IgD-negative memory B cell (primary cell): ENCODE measurements at regions not wholly inside any gene's neighbourhood (a gene's known extent, or its start where the extent isn't known, plus 50 kb on each side); places are given as distances from the start of the nearest gene placed in this dataset.
"Not testable (repeated sequence)": the region's sequence is repeated elsewhere in the genome, so short reads cannot be mapped to it uniquely, and the experiment has no call there.

Experiments
- H3K27ac Mint-ChIP-seq, 3 donors: one replicate each; pipeline ENCODE4 v1.8.0; 2020 to 2022; ENCODE audit warnings: mild to moderate bottlenecking in 3 of 3, mixed read lengths in 3 of 3, moderate library complexity in 1 of 3
- H3K27me3 Mint-ChIP-seq: one replicate; pipeline ENCODE4 v1.8.0; 2021; ENCODE audit warnings: mixed read lengths
- H3K36me3 Mint-ChIP-seq: one replicate; pipeline ENCODE4 v1.8.0; 2020; ENCODE audit warnings: mild to moderate bottlenecking, mixed read lengths
- H3K4me1 Mint-ChIP-seq, 3 donors: one replicate each; pipeline ENCODE4 v1.8.0; 2020 to 2022; ENCODE audit warnings: mixed read lengths in 3 of 3, mild to moderate bottlenecking in 1 of 3
- H3K4me3 Mint-ChIP-seq, 4 donors: one replicate each; pipeline ENCODE4 v1.8.0; 2020 to 2022; ENCODE audit warnings: mild to moderate bottlenecking in 4 of 4, mixed read lengths in 4 of 4, moderate library complexity in 3 of 4
- H3K9me3 Mint-ChIP-seq, 3 donors: one replicate each; pipeline ENCODE4 v1.8.0; 2020 to 2021; ENCODE audit warnings: mixed read lengths in 3 of 3, mild to moderate bottlenecking in 1 of 3

DNA sequence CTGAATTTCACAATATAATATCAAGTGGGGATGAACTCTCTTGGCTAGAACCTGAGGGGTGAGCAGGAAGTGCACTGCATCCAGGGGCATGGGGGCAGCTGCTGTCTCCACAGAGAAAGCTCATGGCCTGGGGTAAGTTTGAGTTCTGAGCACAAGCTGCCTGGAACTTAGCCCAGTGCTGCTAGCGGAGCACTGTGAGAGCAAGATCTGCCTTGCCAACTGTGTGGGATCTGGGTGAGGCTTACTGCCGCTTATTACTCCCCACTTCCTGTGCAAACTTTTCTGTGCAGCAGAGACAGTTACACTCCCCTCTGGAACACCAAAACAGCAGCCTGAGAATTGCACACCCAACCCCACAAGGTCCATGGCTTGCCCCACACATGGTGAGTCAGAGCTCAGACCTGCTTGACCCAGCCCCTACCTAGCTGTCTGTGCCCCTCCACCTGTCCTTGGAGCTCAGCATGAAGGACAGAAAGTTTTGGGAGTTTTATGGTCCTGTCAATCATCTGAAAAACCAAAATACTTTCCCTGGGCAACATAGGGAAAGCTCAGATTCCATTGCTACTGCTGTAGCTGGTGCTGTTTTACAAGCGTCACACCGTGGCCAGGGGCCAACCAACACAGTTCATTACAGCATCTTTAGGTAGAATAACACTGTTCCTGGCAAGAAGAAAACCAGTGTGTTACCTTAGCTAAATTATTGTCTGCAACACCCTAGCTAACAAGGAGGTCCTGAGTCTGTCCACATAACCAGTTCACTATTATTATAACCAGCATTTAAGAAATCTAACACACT is 762.1 kb upstream of the NEGR1 start:
- H3K27ac Mint-ChIP-seq = no peak overlapping the region
- peaks cover 1 to 6% (median 2%) of the 10 kb centered on the region in 3 donors for H3K9me3 Mint-ChIP-seq
- no peaks in the 10 kb centered on the region for H3K27me3 Mint-ChIP-seq
- H3K36me3 Mint-ChIP-seq = no peaks in the 10 kb centered on the region
- H3K4me3 Mint-ChIP-seq = peak overlapping the region in 1 of 4 donors; percentile 9
- no peaks in the 10 kb centered on the region for H3K4me1 Mint-ChIP-seq

DNA sequence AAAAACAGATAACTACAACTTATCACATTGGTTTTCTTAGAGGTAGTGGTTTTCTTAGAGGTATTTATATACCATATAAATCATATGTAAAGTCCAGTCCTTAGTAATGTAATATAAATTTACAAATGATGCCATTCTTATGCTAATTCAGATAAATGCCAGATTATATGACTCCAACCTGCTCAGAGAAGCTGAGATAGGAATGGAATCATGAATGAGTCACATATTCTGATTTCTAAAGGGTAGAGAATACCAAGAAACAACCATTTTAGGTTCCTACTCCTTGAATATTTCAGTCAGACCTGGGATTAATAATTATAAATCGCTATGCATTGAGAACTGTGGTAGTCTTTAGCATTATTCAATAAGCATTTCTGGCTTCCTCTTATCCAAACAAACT is 760.1 kb upstream of the NEGR1 start:
- H3K4me1 Mint-ChIP-seq = no peaks in the 10 kb centered on the region
- H3K4me3 Mint-ChIP-seq = no peak overlapping the region
- H3K9me3 Mint-ChIP-seq = peaks cover 1 to 3% (median 2%) of the 10 kb centered on the region in 3 donors
- no peaks in the 10 kb centered on the region for H3K27me3 Mint-ChIP-seq
- no peak overlapping the region for H3K27ac Mint-ChIP-seq
- H3K36me3 Mint-ChIP-seq = no peaks in the 10 kb centered on the region

DNA sequence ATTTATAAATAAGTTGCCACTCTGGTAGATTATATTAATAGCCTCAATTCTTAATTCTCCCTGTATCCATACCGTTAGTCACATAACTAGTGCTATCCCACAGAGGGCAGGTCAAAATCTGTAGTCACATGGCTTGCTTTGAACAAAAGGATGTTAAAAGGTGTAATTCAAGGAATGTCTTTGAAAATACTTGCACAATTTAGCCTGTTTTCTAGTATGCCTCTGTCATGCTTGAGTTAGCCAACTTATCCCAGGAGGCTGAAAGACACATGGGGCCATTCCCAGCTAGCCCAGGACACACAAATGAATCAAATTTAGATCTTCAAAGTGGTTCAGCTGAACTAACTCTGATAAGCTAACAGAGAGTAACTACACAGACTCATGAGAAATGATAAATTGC is 758.5 kb upstream of the NEGR1 start:
- H3K36me3 Mint-ChIP-seq = no peaks in the 10 kb centered on the region
- no peak overlapping the region for H3K4me3 Mint-ChIP-seq
- no peak overlapping the region for H3K27ac Mint-ChIP-seq
- H3K9me3 Mint-ChIP-seq = peaks cover 0 to 2% (median 1%) of the 10 kb centered on the region in 3 donors
- H3K4me1 Mint-ChIP-seq = no peaks in the 10 kb centered on the region
- H3K27me3 Mint-ChIP-seq = no peaks in the 10 kb centered on the region

DNA sequence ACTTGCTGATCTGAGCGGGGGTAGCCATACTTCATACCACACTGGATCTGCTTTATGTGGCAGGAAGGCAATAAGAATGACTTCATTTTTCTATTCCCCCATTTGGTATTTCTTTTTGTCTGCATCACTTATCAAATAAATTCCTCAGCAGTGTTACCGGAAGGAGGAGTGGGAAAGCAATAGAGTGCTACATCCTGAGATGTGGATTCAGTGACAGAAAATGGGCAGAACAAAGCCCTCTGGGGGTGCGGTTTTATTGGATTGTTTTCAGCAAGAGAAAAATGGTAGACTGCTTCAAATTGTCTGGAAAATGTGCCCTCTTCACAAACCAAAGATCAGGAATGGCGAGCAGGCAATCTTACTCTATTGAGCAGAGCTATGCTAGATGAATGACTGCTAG is 751.9 kb upstream of the NEGR1 start:
- no peak overlapping the region for H3K4me3 Mint-ChIP-seq

DNA sequence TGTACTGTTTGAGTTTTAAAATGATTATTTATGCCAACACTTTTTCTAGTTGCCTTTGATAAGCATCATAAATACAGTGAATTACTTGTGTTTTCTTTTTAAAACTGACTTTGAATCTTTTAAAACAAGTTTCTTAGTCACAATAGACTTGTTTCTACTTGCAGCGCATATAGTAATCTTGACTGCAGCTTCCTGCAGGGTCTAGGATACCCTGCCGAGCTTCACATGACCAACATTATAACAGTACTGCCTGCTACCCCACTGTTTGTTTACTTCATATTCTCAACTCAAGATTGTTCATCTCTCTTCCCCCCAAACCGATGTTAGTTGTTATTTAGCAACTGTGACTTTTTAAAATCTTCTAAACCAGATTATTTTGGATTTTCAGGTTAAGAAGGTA is 751.3 kb upstream of the NEGR1 start:
- no peaks in the 10 kb centered on the region for H3K27me3 Mint-ChIP-seq
- no peaks in the 10 kb centered on the region for H3K4me1 Mint-ChIP-seq
- H3K36me3 Mint-ChIP-seq = no peaks in the 10 kb centered on the region
- H3K27ac Mint-ChIP-seq = no peak overlapping the region
- H3K9me3 Mint-ChIP-seq = peaks cover 0 to 3% (median 0%) of the 10 kb centered on the region in 3 donors
- H3K4me3 Mint-ChIP-seq = no peak overlapping the region

More for the DNA sequence above, 751.9 kb upstream of the NEGR1 start:
- H3K27me3 Mint-ChIP-seq = no peaks in the 10 kb centered on the region
- no peaks in the 10 kb centered on the region for H3K4me1 Mint-ChIP-seq
- peaks cover 0 to 3% (median 0%) of the 10 kb centered on the region in 3 donors for H3K9me3 Mint-ChIP-seq
- no peaks in the 10 kb centered on the region for H3K36me3 Mint-ChIP-seq
- no peak overlapping the region for H3K27ac Mint-ChIP-seq

DNA sequence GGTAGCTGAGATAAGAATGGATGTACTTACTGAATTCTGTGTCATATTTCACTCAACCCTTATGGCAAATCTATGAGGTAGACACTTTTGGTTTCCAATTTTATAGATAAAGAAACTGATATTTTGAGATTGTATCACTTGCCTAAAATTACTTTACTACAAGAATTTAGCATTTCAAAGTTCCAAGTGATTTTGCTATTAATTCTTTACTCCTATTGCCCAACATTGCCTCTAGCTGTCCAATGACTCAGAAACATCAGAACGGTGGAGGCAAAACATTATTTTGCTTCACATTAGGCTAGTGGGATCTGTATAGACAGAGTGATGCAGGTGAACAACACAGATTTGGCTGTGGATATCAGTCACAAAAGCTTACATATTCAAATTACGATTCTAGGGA is 747.2 kb upstream of the NEGR1 start:
- H3K9me3 Mint-ChIP-seq = peaks cover 0 to 3% (median 2%) of the 10 kb centered on the region in 3 donors
- no peak overlapping the region for H3K27ac Mint-ChIP-seq
- no peak overlapping the region for H3K4me3 Mint-ChIP-seq
- H3K27me3 Mint-ChIP-seq = no peaks in the 10 kb centered on the region
- H3K36me3 Mint-ChIP-seq = no peaks in the 10 kb centered on the region
- H3K4me1 Mint-ChIP-seq = no peaks in the 10 kb centered on the region

DNA sequence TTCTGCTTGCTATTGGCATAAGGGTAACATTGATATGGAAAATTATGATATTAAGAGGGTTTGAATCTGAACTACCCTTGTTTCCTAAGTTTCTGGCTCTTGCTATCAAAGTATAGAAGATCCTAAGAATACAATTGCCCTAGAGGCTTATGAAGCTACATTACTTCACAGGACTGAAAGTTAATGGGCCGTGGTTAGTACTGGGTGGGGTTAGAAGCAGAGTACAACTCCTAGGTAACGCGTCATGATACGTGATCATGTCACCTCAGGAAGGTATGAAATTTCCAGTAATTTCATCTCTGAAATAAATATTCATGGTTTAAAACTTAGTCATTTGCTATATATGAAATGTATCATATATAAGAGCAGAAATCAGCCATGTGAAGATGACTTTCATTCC is 743.8 kb upstream of the NEGR1 start:
- Mint-ChIP-seq H3K27ac (no peak overlapping the region), H3K4me3 (no peak overlapping the region), H3K9me3 (peaks cover 2% of the 10 kb centered on the region in 3 donors), H3K36me3 (no peaks in the 10 kb centered on the region), H3K27me3 (no peaks in the 10 kb centered on the region), H3K4me1 (no peaks in the 10 kb centered on the region)

DNA sequence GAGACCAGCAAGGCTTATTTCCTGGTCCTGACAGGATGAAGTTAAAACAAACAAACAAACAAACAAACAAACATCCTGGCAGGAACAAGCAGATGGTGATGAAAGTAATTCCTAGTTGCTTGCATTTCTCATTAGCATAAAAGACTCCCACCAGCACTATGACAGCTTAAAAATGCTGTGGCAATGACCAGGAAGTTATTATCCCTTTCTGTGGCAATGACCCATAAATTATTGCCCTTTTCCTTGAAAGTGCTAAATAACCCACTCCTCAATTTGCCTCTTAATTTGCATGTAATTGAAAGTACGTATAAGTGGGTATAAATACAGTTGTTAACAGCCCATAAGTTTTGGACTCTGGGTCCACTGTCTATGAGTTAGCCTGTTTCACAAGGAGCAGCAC is 727.6 kb upstream of the NEGR1 start:
- Mint-ChIP-seq H3K4me3 (no peak overlapping the region), H3K36me3 (no peaks in the 10 kb centered on the region), H3K27ac (no peak overlapping the region), H3K9me3 (peaks cover 0 to 5% (median 3%) of the 10 kb centered on the region in 3 donors), H3K4me1 (no peaks in the 10 kb centered on the region), H3K27me3 (no peaks in the 10 kb centered on the region)

DNA sequence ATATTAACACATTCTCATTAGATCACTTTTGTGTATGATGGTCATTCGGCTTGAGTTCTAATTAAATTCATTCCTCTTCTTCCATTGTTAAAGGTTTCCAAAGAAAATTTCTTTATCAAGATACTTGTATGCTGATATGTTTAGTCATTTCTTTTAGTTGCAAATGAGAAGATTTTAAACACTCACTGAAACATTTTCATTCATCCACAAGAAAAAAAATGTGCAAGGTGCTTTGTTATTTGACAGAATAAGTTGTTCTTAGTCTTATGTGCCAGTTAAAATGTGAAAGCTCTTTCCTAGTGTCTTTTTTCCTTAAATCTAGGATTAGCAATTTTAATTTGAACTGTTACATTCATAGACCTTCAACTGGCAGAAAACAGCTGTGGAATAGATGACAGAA is 727.0 kb upstream of the NEGR1 start:
- Mint-ChIP-seq H3K4me1 (no peaks in the 10 kb centered on the region), H3K36me3 (no peaks in the 10 kb centered on the region), H3K27ac (no peak overlapping the region), H3K9me3 (peaks cover 0 to 7% (median 3%) of the 10 kb centered on the region in 3 donors), H3K4me3 (no peak overlapping the region), H3K27me3 (no peaks in the 10 kb centered on the region)

DNA sequence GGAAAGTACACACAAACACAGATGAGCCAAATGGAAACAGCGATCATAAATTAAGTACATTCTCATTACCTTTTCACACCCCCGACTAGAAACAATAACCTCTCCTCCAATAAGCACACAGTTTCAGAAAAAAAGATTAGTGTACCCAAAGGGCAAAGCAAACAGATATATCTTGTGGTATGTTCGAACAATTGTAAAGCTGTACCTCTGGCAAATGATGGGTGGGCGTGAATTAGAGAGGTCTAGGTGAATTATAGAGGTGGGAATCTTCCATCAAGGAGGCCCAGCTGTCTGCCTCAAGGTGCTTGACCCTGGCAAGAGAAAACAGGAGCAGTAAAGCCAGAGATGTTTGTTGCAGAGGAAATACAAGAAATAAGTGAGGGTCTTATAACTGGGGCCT is 715.3 kb upstream of the NEGR1 start:
- Mint-ChIP-seq H3K4me3 (no peak overlapping the region), H3K27ac (no peak overlapping the region), H3K9me3 (peaks cover 0 to 4% (median 3%) of the 10 kb centered on the region in 3 donors), H3K27me3 (no peaks in the 10 kb centered on the region), H3K36me3 (no peaks in the 10 kb centered on the region), H3K4me1 (no peaks in the 10 kb centered on the region)

DNA sequence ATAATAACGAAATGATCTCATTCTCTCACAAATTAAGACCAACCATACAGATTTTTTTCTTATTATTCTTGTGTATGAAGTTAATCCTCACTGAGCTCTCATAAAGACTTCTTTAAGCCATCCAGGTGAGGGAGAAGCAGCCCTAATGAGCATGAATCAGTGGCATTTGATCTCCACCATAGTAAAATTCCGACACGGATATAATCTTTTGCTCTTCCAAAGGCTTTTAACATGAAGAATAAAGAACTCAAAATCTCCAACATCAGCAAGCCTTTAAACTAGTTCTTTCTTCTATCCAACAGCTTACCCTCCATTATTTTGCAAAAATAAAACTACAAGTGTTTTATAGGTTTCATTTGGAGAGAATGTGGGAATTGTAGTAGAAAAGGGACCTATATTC is 714.7 kb upstream of the NEGR1 start:
- no peak overlapping the region for H3K4me3 Mint-ChIP-seq
- H3K36me3 Mint-ChIP-seq = no peaks in the 10 kb centered on the region
- no peaks in the 10 kb centered on the region for H3K27me3 Mint-ChIP-seq
- peaks cover 0 to 4% (median 3%) of the 10 kb centered on the region in 3 donors for H3K9me3 Mint-ChIP-seq
- H3K4me1 Mint-ChIP-seq = no peaks in the 10 kb centered on the region
- H3K27ac Mint-ChIP-seq = no peak overlapping the region

DNA sequence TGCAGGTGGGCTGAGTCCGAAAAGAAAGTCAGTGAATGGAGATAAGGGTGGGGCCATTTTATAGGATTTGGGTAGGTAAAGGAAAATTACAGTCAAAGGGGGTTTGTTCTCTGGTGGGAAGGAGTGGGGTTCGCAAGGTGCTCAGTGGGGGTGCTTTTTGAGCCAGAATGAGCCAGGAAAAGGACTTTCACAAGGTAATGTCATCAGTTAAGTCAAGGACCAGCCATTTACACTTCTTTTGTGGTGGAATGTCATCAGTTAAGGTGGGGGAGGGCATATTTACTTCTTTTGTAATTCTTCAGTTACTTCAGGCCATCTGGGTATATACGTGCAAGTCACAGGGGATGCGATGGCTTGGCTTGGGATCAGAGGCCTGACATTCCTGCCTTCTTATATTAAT is 705.5 kb upstream of the NEGR1 start:
- H3K27me3 Mint-ChIP-seq, H3K36me3 Mint-ChIP-seq, H3K4me3 Mint-ChIP-seq, H3K4me1 Mint-ChIP-seq, H3K27ac Mint-ChIP-seq: not testable (repeated sequence)
- peaks cover 4 to 20% (median 8%) of the 10 kb centered on the region in 3 donors for H3K9me3 Mint-ChIP-seq

DNA sequence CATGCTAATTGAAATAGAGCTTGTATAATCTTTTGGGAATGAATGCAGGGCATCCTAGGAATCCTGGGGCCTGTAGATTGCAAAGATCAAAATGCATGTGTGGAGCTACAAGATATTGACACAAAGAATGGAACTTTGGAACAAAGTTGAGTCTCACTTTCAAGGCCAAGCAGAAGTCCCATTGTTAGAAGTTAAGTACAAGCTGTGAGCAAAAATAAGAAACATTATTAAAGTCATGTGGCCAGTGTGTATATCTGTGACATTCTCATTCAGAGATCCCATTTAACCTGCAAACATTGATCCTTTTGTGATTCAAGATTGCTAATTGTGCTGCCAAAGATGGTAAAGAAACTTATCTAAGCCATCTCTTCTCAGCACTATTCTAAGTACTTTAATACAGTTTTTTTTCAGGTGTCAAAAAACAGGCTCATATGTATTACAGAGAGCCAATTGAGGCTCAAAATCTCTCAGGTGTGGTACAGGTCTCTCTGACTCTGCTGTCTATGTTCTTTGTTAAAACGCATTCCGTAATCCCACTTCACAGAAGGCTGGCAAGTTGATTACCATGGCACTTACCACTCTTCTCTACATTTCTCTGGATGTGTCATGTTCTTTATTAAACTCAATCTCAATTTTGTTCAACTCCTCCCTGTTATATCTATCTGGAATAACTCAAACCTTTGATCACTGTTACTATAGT is 704.4 kb upstream of the NEGR1 start:
- peaks cover 4 to 20% (median 8%) of the 10 kb centered on the region in 3 donors for H3K9me3 Mint-ChIP-seq
- no peaks in the 10 kb centered on the region for H3K4me1 Mint-ChIP-seq
- no peaks in the 10 kb centered on the region for H3K27me3 Mint-ChIP-seq
- no peak overlapping the region for H3K27ac Mint-ChIP-seq
- H3K36me3 Mint-ChIP-seq = peaks cover 1% of the 10 kb centered on the region
- no peak overlapping the region for H3K4me3 Mint-ChIP-seq

DNA sequence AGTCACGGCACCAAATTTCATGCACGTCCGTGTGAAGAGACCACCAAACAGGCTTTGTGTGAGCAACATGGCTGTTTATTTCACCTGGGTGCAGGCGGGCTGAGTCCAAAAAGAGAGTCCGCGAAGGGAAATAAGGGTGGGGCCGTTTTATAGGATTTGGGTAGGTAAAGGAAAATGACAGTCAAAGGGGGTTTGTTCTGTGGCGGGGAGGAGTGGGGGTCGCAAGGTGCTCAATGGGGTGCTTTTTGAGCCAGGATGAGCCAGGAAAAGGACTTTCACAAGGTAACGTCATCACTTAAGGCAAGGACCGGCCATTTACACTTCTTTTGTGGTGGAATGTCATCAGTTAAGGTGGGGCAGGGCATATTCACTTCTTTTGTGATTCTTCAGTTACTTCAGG is 702.7 kb upstream of the NEGR1 start:
- not testable (repeated sequence) for H3K27ac Mint-ChIP-seq, H3K36me3 Mint-ChIP-seq, H3K27me3 Mint-ChIP-seq, H3K4me1 Mint-ChIP-seq
- Mint-ChIP-seq H3K4me3 (peak overlapping the region in 1 of 4 donors; percentile 34), H3K9me3 (peaks cover 4 to 19% (median 6%) of the 10 kb centered on the region in 3 donors)

DNA sequence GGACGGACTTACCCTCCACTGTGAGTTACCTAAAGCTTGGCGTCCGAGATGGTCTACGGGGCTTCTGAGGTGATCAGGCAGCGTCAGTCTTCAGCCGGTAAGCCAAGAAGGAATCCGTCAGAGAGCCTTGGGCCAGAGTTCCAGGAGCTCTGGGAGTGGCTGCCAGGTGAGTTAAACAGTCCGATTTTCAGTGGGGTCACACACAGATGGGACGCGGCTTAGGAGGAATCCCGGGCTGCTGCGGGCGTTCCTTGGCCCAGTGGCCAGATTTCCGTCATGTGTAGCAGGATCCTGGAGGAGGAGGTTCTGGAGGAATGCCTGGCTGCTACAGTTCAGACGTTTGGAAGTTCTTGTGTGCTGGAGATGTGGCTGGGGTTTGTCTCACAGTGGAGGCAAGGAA is 700.7 kb upstream of the NEGR1 start:
- H3K4me1 Mint-ChIP-seq, H3K4me3 Mint-ChIP-seq, H3K27me3 Mint-ChIP-seq, H3K36me3 Mint-ChIP-seq, H3K27ac Mint-ChIP-seq: not testable (repeated sequence)
- peaks cover 2 to 11% (median 6%) of the 10 kb centered on the region in 3 donors for H3K9me3 Mint-ChIP-seq

DNA sequence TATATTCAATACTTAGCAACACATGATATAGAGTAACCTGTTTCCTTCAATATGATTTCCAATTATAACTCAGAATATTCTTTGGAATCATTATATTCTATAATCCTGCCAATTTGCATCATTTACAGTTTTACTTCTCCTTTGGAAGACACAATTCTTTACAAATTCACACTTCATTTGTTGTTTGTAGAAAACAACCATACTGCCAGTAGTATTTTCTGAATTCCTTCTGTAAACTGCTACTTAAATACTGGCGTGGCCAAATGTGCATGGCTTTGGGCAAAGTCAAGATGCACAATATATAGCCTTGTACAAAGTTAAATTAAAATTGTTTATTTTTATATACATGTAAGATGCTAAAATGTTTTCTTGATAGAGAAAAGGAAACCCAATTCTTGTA is 687.1 kb upstream of the NEGR1 start:
- Mint-ChIP-seq H3K4me1 (no peaks in the 10 kb centered on the region), H3K4me3 (no peak overlapping the region)

More for the DNA sequence above, 687.1 kb upstream of the NEGR1 start:
- Mint-ChIP-seq H3K27ac (no peak overlapping the region), H3K27me3 (no peaks in the 10 kb centered on the region), H3K36me3 (peaks cover 2% of the 10 kb centered on the region), H3K9me3 (peaks cover 0 to 8% (median 3%) of the 10 kb centered on the region in 3 donors)
